ENCODE measurements at regions not wholly inside any gene's neighbourhood (a gene's known extent, or its start where the extent isn't known, plus 50 kb on each side); places are given as distances from the start of the nearest gene placed in this dataset.

- TF ChIP-seq POLR2A (IDR thresholded peaks at IDR 0.05) (no peak), EP300 (IDR thresholded peaks at IDR 0.05) (no peak)
These were observed 150.7 kb upstream of the CPM start for GRCh38 chr12:69083689-69084088.

Data from ovary (tissue), 1 donor.